GM21717 (cell line): ENCODE measurements at regions not wholly inside any gene's neighbourhood (a gene's known extent, or its start where the extent isn't known, plus 50 kb on each side); places are given as distances from the start of the nearest gene placed in this dataset.

Experiments used
- ATAC-seq: cut with Tn5 transposase; IDR thresholded peaks from one replicate; pipeline ENCODE4 v1.9.1; 2021; ENCODE audit warnings: mild to moderate bottlenecking, moderate library complexity; ENCODE audit not compliant: unreplicated experiment

- ATAC-seq: no peak
Measured at GRCh38 chr1:188237573-188238348, 1409.0 kb downstream of the PLA2G4A start.

DNA sequence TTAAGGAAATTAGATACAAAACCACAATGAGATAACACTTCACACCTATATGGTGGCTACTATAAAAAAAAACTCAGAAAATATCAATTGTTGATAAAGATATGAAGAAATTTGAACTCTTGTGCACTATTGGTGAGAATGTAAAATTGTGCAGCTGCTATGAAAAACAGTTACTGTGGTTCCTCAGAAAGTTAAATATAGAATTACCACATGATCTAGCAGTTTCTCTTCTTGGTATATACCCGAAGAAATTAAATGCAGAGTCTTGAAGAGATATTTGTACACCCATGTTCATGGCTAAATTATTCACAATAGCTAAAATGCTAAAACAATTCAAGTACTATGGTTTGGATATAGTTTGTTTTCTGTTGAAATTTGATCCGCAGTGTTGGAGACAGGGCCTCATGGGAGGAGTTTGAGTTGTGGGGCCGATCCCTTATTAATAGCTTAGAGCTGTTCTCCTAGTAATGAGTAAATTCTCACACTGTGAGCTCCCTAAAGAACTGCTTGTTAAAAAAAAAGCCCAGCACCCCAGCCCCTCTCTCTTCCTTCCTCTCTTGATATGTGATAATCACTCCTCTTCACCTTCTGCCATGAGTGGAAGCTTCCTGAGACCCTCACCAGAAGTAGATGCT, 1412.1 kb downstream of the PLA2G4A start:
- no peak for ATAC-seq

DNA sequence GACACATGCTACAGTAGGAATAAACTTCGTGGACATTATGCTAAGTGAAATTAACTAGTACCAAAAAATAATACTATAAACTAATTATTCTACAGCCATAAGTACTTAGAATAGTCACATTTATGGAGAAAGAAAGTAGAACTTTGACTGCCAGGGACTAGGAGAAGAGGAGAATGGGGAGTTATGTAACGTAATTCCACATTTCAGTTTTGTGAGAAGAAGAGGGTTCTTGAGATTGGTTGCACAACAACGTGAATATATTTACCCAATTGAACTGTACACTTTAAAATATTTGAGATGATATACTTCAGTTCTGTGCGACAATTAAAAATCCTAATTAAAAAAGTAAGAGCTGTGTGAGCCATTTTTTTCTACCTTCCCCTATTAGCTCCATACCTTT, 1412.9 kb downstream of the PLA2G4A start:
- no peak for ATAC-seq

GRCh38 chr1:188243456-188243855, 1414.7 kb downstream of the PLA2G4A start:
- no peak for ATAC-seq

GRCh38 chr1:188244681-188245080, 1415.9 kb downstream of the PLA2G4A start:
- ATAC-seq: no peak

GRCh38 chr1:188247255-188247654, 1418.5 kb downstream of the PLA2G4A start:
- ATAC-seq: no peak

DNA sequence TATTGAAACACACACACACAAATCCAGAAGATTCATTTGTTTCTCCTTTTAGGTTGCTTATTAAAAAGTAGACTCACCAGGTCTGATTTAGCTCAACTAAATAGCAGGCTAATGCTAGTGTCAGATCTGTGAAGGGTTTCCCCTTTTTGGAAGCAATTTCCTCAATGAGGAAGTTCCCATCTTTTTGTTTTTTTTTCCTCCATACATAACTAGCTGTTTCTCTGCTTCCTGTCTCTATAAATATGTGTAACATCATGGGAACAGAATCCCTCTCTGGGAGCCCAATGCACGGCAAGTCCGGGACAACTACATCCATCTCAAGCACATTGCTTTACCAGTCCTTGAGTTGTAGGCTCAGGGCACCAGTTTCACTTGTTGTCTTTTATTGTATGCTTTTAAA, 1421.1 kb downstream of the PLA2G4A start:
- ATAC-seq: no peak

GRCh38 chr1:188251036-188251435, 1422.3 kb downstream of the PLA2G4A start:
- ATAC-seq: no peak

DNA sequence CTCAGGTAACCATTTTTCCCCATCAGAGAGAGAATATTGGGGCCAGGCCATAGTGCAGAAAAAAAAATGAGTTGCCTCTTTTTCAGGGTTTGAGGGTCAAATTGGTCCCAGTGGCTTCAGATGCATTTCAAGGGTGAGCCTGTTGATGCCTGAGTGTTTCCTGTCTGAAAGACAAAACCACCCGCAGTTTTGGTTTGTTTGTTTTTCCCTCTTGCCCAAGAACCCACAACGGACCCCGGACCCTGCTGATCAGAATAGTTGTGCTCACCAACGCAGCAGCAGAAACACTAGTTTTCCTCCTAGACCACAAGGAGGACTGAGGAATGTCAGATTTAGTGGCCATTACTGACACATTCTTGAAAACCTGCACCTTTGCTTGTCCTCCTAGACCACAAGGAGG, 1433.1 kb downstream of the PLA2G4A start:
- no peak for ATAC-seq

DNA sequence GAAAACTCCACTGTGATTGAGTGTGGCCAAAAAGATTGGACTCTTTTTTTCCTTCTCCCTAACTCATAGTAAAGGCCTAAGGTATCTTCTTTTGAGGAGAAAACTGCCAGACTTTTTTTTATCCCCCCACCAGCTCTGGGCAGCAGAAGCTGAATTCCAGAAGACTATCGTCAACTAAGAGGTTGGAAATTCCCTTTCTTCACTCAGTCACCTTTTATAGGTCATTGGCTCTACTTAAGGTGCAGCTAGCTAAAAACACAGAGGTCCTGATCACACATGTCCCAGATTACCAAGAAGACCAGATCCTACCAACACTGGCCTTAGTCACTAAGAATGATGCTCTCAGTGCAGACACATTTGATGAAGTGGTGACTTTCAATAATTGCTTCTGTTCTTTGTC, 1441.2 kb downstream of the PLA2G4A start:
- no peak for ATAC-seq

DNA sequence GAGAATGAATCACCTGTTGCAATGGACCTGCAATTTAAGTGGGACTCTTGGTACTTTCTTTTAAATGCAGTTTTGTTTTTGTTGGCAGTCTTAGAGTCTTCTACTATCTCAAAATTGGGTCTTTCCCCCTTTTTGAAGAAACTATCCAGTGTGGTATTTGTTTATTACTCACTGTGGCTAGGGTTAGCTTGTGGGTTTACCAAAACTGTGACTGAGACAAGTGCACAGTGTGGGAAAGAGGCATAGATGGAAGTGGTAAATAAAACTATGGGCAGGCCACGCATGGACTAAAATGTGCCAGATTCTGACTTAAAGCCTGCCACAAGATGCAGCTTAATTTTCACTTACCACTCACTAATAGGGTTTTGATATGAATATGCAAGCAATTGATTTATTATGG, 1441.7 kb downstream of the PLA2G4A start:
- no peak for ATAC-seq

- ATAC-seq: no peak
Measured at GRCh38 chr1:188277771-188278170, 1449.0 kb downstream of the PLA2G4A start.

DNA sequence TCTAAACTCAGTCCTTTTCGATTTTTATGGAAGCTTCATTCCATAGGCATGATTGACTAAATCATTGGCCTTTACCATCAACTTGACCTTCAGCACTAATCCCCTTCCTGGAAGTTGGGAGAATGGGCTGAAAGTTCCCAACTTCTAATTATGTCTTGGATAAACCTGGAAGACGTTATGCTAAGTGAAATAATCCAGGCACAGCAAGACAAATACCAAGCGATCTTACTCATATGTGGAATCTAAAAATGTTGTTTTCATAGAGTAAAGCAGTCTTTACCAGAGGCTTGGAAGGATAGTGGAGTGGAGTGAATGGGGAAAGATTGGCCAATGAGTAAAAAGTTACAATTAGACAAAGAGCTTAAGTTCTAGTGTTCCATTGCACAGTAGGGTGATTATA, 1453.2 kb downstream of the PLA2G4A start:
- ATAC-seq: no peak

DNA sequence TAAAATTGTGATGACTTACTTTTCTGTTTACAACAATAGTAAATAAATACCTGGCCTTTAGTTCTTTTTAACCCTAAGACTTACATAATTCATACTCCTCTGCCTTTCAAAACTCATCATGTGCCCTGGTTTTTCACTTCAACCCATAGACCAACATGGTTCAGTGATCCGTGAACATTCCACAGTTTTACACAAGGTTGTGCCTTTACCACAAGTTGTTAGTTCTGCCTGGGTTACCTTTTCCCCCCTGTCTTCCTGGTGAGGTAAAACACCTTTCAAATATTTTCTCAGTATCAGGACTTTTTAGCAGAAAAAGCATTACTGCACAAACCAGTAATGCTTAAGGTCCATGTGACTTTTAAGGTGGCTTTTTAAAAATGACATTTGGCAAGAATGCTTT, 1466.4 kb downstream of the PLA2G4A start:
- no peak for ATAC-seq

GRCh38 chr1:188302746-188303145, 1474.0 kb downstream of the PLA2G4A start:
- ATAC-seq: no peak

GRCh38 chr1:188314557-188315137, 1485.9 kb downstream of the PLA2G4A start:
- ATAC-seq: no peak

GRCh38 chr1:188317894-188318293, 1489.1 kb downstream of the PLA2G4A start:
- no peak for ATAC-seq

- no peak for ATAC-seq
Measured at GRCh38 chr1:188325211-188325610, 1496.5 kb downstream of the PLA2G4A start.

GRCh38 chr1:188343914-188344313, 1515.2 kb downstream of the PLA2G4A start:
- ATAC-seq: no peak

DNA sequence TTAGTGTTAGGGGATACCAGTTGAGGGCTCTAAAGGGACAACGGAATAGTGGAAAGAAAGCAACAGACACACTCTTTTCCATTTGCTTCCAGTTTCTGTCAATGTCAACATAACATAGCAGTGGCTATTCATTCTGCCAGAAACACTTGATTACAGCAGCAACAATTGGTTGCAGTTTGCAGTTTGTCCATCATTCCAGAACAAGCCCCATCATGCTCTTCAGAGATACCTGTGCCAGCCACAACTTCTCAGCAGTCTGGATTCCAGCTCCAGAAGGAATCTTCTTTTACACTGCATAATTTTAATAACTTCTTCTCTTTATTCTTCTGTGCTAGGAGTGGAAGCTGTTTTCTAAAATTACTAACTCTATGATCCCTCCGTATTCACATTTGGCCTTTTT, 1521.4 kb downstream of the PLA2G4A start:
- no peak for ATAC-seq

DNA sequence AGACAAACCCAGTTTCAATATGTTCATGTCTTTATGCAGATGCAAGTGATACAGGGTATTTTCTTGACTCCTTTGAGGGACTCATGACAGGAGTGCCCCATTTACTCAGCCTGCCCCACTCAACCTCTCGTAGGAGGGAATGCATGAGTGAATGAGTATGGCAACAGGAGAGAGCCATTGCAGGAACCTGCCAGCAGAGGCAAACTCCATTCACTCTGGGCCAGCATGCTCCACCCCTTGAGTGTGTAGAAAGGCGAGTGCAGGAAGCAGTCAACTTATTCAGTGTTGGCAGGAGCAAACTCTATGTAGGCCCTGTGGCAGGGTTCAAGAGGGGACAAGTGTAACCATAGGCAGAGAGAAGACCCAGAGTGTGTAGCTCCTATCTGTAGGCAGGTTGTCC, 1526.3 kb downstream of the PLA2G4A start:
- no peak for ATAC-seq

DNA sequence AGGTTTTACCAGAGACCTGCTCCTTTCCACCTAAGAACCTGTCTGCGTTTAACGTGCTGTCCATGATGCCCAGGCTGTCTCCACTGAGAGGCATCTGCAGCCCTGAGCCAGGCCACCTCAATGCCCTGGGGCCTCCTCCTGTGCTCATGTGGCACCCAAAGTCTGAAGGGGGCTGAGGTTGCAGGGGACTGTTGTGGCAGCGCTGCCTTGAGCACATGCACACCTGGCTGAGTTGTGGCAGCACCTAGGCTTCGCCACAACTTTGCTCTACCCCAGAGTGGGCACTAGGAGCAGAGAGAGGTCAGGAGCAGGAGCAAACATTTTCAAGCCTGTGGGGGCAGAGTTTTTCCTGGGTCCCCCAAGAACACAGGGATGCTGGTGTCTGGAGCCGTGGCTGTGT, 1527.1 kb downstream of the PLA2G4A start:
- no peak for ATAC-seq
